ENCODE measurements at regions not wholly inside any gene's neighbourhood (a gene's known extent, or its start where the extent isn't known, plus 50 kb on each side); places are given as distances from the start of the nearest gene placed in this dataset.
"Not testable (repeated sequence)": the region's sequence is repeated elsewhere in the genome, so short reads cannot be mapped to it uniquely, and the experiment has no call there.

DNA sequence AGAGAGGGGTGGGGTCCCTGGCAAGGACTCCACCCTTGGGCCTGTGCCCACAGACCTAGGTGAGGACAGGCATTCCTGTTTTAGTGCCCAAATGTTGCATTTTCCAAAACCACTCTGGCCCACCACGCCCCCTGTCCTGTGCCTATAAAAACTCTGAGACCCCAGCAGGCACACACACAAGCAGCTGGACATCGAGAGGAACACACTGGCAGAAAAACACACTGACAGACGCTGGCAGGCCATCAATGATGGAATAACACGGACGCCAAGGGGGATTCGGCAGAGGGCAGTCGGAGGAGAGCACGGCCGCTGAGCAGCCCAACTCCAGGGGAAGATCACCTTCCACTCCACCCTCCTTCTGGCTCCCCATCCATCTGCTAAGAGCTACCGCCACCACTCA, 386.9 kb upstream of the AUTS2 start:
- no peaks in the 10 kb centered on the region for H3K27me3 Mint-ChIP-seq (ENCODE audit: low read depth in 2 of 2)
- 84% methylated on average over 10 of the region's 10 CpGs for WGBS (ENCODE audit: insufficient coverage)
- intact Hi-C loops (cut with micrococcal nuclease): no loop called here
- H3K36me3 Mint-ChIP-seq: no peaks in the 10 kb centered on the region
- H3K4me3 ChIP-seq (ENCODE audit: low read length): no peak overlapping the region
- H3K27ac Mint-ChIP-seq: no peak overlapping the region
- H3K27ac ChIP-seq (ENCODE audit: low read length): no peak overlapping the region
- DNase-seq (no peak), ATAC-seq (no peak)
- no peaks in the 10 kb centered on the region for H3K9me3 ChIP-seq (ENCODE audit: control insufficient read depth, insufficient read depth, low read length)
- H3K4me3 Mint-ChIP-seq: no peak overlapping the region
- no peaks in the 10 kb centered on the region for H3K4me1 ChIP-seq (ENCODE audit: control insufficient read depth, insufficient read depth, low read length)
- no peaks in the 10 kb centered on the region for H3K9me3 Mint-ChIP-seq
- no peaks in the 10 kb centered on the region for H3K36me3 ChIP-seq (ENCODE audit: control insufficient read depth, insufficient read depth, low read length)
- no peaks in the 10 kb centered on the region for H3K27me3 ChIP-seq (ENCODE audit: control insufficient read depth, insufficient read depth, low read length)
- H3K4me1 Mint-ChIP-seq: no peaks in the 10 kb centered on the region
- TF ChIP-seq, protein P1, sequence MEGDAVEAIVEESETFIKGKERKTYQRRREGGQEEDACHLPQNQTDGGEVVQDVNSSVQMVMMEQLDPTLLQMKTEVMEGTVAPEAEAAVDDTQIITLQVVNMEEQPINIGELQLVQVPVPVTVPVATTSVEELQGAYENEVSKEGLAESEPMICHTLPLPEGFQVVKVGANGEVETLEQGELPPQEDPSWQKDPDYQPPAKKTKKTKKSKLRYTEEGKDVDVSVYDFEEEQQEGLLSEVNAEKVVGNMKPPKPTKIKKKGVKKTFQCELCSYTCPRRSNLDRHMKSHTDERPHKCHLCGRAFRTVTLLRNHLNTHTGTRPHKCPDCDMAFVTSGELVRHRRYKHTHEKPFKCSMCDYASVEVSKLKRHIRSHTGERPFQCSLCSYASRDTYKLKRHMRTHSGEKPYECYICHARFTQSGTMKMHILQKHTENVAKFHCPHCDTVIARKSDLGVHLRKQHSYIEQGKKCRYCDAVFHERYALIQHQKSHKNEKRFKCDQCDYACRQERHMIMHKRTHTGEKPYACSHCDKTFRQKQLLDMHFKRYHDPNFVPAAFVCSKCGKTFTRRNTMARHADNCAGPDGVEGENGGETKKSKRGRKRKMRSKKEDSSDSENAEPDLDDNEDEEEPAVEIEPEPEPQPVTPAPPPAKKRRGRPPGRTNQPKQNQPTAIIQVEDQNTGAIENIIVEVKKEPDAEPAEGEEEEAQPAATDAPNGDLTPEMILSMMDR (IDR thresholded peaks at IDR 0.05): no peak

DNA sequence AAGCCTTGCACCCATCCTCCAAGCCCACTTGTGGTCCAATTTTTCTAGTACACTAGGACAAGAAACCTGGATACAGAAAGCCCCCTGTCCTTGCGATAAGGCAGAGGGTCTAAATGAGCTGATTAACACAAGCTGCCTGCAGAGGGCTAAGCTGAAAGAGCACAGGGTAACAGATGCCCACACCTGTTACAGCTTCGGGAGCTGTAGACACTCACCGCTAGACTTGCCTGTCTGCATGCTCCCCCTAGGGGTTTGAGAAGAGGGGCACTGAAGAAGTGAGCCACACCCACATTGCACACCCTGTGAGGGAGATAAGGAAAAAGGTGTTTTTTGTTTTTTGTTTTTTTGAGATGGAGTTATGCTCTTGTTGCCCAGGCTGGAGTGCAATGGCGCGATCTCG, 386.5 kb upstream of the AUTS2 start:
- 60% methylated on average over 6 of the region's 6 CpGs for WGBS (ENCODE audit: insufficient coverage)
- H3K27ac ChIP-seq (ENCODE audit: low read length): no peak overlapping the region
- Mint-ChIP-seq H3K36me3 (no peaks in the 10 kb centered on the region), H3K9me3 (no peaks in the 10 kb centered on the region), H3K4me1 (no peaks in the 10 kb centered on the region), H3K27me3 (ENCODE audit: low read depth in 2 of 2) (no peaks in the 10 kb centered on the region), H3K27ac (no peak overlapping the region), H3K4me3 (no peak overlapping the region)
- ATAC-seq (no peak), DNase-seq (no peak)
- TF ChIP-seq, protein P1 (IDR thresholded peaks at IDR 0.05): no peak
- intact Hi-C loops (cut with micrococcal nuclease): no loop called here
- no peaks in the 10 kb centered on the region for H3K4me1 ChIP-seq (ENCODE audit: control insufficient read depth, insufficient read depth, low read length)
- no peaks in the 10 kb centered on the region for H3K27me3 ChIP-seq (ENCODE audit: control insufficient read depth, insufficient read depth, low read length)
- H3K36me3 ChIP-seq (ENCODE audit: control insufficient read depth, insufficient read depth, low read length): no peaks in the 10 kb centered on the region
- no peak overlapping the region for H3K4me3 ChIP-seq (ENCODE audit: low read length)
- no peaks in the 10 kb centered on the region for H3K9me3 ChIP-seq (ENCODE audit: control insufficient read depth, insufficient read depth, low read length)

DNA sequence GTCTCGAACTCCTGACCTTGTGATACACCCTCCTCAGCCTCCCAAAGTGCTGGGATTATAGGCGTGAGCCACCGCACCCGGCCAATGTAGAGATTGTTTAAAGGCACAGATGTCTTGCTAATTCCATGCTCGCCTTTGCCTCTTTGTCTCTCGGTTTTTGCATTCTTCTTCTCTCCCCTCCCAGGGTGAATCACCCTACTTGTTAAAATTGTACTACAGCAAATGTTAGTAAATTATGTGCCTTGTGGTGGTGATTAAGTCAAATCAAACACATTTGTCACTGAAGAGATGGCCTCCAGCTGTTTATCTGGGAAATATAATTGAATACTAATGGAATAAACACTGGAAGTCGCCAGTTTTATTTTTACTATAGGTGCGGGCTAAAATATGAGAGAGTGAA, 384.4 kb upstream of the AUTS2 start:
- Histone ChIP-seq H3K36me3 (ENCODE audit: control insufficient read depth, insufficient read depth, low read length) (no peaks in the 10 kb centered on the region), H3K9me3 (ENCODE audit: control insufficient read depth, insufficient read depth, low read length) (no peaks in the 10 kb centered on the region), H3K4me3 (ENCODE audit: low read length) (no peak overlapping the region), H3K27me3 (ENCODE audit: control insufficient read depth, insufficient read depth, low read length) (no peaks in the 10 kb centered on the region), H3K4me1 (ENCODE audit: control insufficient read depth, insufficient read depth, low read length) (no peaks in the 10 kb centered on the region), H3K27ac (ENCODE audit: low read length) (no peak overlapping the region)
- H3K27ac Mint-ChIP-seq: no peak overlapping the region
- H3K4me3 Mint-ChIP-seq: no peak overlapping the region
- intact Hi-C loops (cut with micrococcal nuclease): no loop called here
- DNase-seq (no peak), ATAC-seq (no peak)
- TF ChIP-seq, protein P1 (IDR thresholded peaks at IDR 0.05): no peak
- H3K27me3 Mint-ChIP-seq (ENCODE audit: low read depth in 2 of 2): no peaks in the 10 kb centered on the region
- WGBS (ENCODE audit: insufficient coverage): 81% methylated on average over 4 of the region's 8 CpGs
- no peaks in the 10 kb centered on the region for H3K9me3 Mint-ChIP-seq
- no peaks in the 10 kb centered on the region for H3K4me1 Mint-ChIP-seq
- H3K36me3 Mint-ChIP-seq: no peaks in the 10 kb centered on the region

DNA sequence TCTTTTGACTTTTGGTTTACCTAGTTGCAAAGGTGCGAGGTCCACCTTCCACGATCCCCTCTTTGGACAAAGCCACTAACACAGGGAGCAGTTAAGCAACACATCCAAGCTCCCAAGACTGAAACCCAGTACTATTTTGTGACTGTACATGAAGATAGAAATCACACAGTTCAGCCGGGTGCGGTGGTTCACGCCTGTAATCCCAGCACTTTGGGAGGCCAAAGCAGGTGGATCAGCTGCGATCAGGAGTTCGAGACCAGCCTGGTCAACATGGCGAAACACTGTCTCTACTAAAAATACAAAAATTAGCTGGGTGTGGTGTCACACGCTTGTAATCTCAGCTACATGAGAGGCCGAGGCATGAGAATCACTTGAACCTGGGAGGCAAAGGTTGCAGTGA, 382.8 kb upstream of the AUTS2 start:
- H3K9me3 Mint-ChIP-seq; H3K4me3 Mint-ChIP-seq; H3K27ac ChIP-seq (ENCODE audit: low read length); H3K9me3 ChIP-seq (ENCODE audit: control insufficient read depth, insufficient read depth, low read length); H3K36me3 ChIP-seq (ENCODE audit: control insufficient read depth, insufficient read depth, low read length); H3K36me3 Mint-ChIP-seq; H3K4me3 ChIP-seq (ENCODE audit: low read length); H3K27me3 ChIP-seq (ENCODE audit: control insufficient read depth, insufficient read depth, low read length); ATAC-seq; DNase-seq; H3K4me1 ChIP-seq (ENCODE audit: control insufficient read depth, insufficient read depth, low read length); H3K27me3 Mint-ChIP-seq (ENCODE audit: low read depth in 2 of 2); H3K4me1 Mint-ChIP-seq; intact Hi-C loops (cut with micrococcal nuclease); H3K27ac Mint-ChIP-seq: not testable (repeated sequence)
- WGBS (ENCODE audit: insufficient coverage): 96% methylated on average over 10 of the region's 10 CpGs

Measured in natural killer cell (primary cell).